ENCODE measurements at regions not wholly inside any gene's neighbourhood (a gene's known extent, or its start where the extent isn't known, plus 50 kb on each side); places are given as distances from the start of the nearest gene placed in this dataset.

GRCh38 chr5:3034881-3035280, 283.4 kb upstream of the IRX2 start:
- TF ChIP-seq SIN3A (IDR thresholded peaks at IDR 0.05; ENCODE audit: borderline replicate concordance, insufficient read depth, low read depth, low read length) (no peak), POLR2AphosphoS5 (IDR thresholded peaks at IDR 0.05; ENCODE audit: low read depth, low read length) (no peak)

Data from Panc1 (cell line).